Stromal cell of bone marrow (primary cell): ENCODE measurements at regions not wholly inside any gene's neighbourhood (a gene's known extent, or its start where the extent isn't known, plus 50 kb on each side); places are given as distances from the start of the nearest gene placed in this dataset.

Experiments
- DNase-seq: peaks from one replicate; pipeline ENCODE4 v3.0.0-alpha.2; 2012; ENCODE audit warnings: low read depth

DNA sequence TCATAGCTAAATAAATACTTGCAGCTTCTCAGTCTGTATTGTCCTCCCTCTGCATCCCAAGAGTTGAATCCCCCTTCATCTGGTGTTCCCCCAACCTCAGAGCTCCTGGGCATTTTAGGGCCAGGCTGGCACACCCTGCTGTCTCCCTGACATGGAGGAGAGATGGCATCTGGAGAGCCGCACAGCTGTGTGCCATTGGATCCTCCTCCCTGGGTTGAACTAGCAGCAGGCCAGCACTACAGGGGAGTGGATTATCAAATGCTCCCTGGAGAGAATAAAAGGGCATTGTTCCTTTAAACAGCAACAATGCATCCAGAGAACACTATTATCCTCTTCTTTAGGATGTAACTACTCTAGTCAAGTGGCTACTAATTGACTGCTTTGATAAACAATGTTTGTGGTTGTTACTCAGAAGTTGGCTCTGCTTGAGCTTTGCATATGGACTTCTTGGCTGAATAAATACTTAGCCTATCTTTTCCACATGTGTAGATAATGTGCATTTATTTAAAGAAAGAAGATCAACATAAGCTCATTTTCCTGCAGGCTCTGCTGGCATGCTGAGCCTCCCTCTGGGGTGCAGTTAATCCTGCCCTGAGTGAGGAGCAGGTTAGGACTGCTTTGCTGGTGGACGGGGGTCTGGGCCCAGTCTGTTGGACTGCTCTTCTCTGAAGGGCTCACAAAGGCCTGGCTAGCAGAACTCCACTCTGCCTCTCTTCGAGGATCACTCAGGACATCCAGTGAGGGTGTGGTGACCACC lies 897.2 kb downstream of the TBC1D22A start:
- DNase-seq: no peak

DNA sequence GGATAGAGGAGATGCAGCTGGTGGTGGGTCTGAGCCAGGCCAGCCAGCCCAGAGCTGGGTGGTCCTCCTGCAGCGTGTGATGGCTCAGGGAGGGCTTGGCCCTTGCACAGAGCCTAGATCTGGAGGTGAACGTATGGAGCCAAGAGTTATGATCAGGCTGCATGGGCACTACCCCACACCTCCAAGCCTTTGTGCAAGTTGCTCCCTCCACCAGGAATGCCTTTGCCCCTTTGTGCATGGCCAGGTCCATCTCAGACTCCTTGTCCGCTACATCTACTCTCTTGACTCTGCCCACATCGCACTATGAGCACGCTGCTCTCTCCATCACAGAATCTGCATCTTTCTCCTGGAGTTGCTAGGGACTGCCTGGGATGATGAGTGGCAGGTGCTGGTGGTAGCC lies 895.7 kb downstream of the TBC1D22A start:
- no peak for DNase-seq

DNA sequence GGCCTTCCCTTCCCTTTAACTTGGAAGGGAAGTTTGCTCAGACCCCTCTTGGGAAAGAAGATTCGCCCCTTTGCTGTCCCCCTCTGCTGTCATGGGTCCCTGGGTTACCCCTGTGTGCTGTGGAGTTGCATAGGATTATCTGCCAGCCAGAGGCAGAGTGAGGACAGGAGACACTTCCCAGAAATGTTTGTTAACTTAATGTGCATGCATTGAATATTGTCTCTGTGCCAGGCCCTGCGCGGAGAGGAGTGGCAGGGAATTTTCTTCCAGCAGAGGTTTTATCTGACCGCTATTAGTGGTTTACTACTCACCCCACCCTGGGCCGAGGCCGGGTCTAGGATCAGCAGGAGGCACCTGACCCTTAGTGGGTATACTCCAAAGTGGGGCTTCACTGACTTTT lies 894.8 kb downstream of the TBC1D22A start:
- DNase-seq: no peak

DNA sequence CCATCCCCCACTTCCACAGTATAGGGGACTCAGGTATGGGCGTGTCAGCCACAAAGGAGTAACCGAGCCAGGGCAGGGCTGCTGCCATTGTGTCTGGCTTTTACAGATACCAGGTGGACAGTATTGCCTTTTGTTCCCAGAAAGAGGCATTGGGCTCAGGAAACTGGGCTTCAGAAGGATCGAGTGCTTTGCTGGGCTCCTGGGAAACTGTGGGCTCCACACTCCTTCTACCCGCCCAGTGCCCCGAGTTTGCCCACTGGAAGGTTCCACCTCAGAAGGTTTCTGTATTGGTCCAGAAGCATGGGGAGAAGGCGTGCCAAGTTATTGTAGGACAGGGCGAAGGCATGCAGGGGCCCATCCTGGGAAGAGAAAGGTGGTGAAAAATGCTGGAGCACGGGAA lies 894.4 kb downstream of the TBC1D22A start:
- no peak for DNase-seq

DNA sequence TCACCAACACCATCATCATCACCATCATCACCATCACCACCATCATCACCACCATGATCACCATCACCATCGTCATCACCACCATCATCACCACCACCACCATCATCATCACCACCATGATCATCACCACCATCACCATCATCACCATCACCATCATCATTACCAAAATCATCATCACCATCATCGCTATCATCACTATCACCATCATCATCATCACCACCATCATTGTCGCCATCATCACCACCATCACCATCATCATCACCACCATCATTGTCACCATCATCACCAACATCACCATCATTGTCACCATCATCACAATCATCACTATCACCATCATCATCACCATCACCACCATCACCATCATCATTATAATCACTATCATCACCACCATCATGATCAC lies 893.5 kb downstream of the TBC1D22A start:
- DNase-seq: no peak

DNA sequence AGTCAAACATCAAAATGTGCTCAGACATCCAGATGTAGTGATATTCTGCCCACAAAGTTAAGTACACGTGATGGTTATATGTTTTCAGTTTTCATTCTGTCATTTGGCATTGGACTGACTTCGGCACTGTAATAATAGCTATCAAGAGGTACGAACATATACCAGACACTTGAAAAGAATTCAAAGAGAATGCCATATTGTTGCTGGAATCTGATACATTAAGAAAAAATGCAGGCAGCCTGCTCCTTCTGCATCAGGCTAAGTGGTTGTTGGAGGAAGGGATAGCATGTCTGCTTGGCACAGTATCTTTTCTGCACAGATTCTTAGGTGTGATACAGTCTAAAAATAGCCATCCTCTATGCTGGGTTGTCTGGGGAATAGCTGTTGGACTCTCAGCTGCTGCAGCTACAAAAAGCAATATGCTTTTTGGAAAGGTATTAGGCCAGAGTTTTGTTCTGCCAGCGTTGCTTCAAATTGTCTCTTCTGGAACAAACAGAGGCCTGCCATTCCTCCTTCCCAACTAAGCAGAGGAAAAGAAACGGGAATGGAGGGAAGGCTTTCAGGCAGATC lies 892.6 kb downstream of the TBC1D22A start:
- DNase-seq: no peak

DNA sequence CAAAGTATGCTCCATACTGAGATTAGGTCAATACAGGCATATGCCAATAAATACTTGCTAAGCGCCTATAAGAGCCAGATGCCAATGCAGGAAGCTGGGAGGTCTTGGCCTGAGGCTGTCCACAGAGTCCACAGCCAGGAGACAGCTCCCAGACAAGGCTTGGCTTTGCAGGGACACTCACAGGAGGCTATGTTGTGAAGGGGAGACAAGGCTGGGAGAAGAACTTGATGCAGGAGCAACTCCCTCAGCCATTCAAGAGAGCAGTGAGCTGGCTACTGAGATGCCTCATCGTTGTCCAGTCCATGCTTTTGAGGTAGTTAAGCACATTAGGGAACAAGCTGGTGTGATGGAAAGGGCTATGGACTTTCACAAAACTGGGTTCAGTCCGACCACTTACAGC lies 891.5 kb downstream of the TBC1D22A start:
- no peak for DNase-seq

DNA sequence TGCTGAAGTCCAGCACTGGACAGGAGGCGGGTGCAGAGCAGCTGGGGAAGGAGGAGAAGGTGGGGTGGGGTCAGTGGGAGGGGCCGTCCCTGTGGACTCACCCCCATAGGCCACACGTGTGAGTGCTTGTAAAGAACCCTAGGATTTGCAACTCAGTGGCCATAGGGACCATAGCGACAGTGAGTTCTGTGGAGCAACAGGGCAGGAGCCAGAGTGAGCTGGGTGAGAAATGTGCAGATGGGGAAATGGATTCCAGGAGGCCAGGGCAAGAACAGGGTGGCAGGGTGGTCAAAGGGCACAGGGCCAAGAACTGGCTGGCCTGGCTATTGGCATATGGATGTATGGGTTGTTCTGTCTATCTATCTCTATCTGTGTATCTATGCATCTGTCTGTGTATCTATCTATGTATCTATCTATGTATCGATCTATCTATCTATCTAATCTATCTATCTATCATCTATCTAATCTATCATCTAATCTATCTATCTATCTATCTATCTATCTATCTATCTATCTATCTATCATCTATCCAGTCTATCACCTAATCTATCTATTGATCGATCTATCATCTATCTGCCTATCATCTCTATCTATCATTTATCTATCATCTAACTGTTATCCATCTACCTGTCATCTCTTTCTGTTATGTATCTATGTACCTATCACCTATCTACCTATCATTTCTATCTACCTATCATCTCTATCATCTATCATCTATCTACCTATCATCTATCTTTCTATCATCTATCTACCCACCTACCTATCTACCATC lies 889.0 kb downstream of the TBC1D22A start:
- DNase-seq: no peak

DNA sequence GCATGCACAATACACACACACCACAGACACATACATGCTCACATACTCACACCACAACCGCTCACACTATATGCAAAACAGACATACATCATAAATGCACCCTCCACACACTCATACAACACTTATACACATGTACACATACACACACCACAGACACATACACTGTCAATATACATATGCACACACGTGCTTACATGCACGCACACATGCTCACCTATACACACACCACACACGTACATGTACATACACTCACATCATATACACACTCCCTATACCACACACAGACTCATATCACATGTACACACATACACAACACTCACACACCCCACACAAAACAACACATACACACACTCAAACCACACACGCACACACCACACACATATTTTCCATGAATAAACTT lies 885.3 kb downstream of the TBC1D22A start:
- DNase-seq: no peak

DNA sequence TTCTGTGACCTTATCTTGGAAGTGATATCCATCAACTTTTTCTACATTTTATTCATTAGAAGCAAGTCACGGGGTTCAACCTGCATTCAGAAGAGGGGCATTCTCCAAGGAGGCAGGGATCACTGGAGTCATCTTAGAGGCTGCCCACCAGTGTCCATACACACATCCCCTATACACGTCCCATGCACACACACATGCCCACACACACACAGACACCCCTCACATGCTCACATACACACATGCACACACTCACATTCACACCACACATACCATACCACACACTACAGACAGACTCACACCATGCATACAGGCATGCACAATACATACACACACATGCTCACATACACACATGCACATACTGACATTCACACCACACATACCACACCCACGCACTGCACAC lies 884.7 kb downstream of the TBC1D22A start:
- no peak for DNase-seq

DNA sequence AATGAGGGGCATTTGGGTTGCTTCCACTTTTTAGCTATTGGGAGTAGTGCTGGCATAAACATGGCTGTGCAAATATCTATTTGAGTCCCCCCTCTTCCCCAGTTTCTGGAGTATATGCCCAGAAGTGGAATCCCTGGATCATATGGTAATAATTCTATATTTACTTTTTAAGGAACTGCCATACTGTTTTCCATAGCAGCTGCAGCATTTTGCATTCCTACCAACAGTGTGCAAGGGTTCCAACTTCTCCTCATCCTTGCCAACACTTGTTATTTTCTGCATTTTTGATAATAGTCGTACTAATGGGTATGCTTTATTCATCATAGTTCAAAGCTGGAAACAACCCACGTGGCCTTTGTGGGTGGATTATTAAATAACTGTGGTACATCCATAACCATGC lies 883.5 kb downstream of the TBC1D22A start:
- no peak for DNase-seq

DNA sequence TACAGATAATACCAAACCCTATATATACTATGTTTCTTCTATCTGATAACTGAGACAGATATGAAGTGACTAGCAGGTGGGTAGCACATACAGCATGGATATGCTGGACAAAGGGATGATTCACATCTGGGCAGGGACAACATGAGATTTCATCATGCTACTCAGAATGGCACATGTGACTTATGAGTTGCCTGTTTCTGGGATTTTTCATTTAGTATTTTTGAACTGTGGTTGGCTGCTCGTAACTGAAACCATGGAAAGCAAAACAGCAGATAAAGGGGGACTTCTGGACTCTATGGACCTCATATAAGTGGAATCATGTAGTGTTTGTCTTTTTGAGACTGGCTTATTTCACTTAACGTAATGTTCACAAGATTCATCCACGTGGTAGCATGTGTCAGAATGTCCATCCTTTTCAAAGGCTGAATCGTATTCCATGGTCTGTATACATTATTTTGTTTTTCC lies 883.0 kb downstream of the TBC1D22A start:
- DNase-seq: no peak

DNA sequence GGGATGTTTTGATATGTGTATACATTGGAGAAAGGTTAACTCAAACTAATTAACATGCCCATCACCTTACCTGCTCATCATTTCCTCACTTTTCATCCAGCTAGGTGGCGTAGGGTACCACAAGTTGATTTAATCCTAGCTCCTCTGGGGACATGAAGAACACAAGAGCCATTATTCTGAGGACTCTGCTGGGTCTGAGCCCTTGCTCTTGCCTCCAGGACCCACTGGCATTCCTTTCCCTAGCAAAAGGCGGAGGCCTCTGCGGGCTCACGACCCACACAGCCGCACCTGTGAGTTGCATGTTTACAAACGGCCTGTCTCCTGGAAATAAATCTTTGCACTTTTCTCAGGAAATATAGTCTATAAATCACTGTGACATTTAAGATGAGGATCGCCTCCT lies 871.9 kb downstream of the TBC1D22A start:
- DNase-seq: no peak

DNA sequence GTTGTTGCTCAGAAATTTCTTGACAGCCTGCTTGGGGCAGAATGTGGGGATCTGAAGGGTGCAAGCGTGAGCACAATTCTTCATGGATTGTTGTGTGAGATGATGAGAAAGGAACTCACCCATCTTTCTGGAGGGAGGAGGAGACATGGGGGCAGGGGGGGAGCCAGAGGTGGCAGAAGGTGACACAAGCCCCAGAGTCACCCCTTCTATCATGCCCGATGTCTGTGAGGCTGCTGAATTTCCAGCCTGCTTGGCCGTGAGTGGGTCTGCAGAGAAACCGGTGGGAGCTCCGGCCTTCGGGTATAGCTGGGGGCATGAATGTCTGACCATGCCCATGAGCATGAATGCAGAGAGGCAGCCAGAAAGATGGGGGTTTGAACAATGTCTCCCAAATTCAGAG lies 870.7 kb downstream of the TBC1D22A start:
- DNase-seq: no peak

DNA sequence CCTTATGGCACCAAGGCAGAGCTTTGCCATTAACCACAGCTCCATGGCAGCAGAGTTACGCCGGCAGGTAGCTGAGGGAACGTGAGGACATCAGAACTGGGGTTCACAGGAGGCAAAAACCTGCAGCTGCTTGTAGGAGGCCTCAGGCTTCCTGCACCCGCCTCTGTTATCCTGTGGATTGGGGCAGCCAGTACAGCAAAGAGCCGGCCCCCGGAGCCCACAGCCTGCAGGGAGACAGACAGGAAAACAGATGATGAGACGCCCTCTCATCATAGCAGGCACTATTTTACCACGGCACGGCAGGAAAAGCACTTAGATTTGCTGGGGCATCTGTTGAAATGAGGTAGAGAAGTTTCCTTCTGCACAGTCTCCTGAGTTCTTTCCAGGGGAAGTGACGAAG lies 870.3 kb downstream of the TBC1D22A start:
- no peak for DNase-seq

DNA sequence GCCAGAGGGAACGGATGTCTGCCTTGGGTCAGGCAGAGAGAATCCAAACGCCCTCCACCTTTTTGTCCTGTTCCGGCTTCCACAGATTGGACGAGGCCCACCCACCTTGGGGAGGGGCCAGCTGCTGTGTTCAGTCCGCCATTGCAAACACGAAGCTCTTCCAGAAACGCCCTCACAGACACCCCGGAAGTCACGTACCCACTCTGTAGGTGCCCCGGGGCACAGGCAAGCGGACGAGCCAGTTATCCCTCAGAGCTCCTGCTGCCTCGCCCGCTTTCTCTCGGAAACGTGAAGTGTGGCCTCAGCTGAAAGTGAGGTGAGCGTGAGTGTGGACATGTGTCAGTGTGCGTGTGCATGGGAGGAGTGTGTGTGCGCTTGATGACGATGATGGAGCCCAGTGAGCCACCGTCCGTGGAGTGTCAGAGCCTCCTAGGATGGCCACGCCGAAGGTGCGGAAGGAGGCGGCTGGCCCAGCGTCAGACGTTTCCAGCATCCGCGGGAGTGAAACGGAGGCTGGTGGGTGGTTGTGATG lies 869.2 kb downstream of the TBC1D22A start:
- DNase-seq: no peak

DNA sequence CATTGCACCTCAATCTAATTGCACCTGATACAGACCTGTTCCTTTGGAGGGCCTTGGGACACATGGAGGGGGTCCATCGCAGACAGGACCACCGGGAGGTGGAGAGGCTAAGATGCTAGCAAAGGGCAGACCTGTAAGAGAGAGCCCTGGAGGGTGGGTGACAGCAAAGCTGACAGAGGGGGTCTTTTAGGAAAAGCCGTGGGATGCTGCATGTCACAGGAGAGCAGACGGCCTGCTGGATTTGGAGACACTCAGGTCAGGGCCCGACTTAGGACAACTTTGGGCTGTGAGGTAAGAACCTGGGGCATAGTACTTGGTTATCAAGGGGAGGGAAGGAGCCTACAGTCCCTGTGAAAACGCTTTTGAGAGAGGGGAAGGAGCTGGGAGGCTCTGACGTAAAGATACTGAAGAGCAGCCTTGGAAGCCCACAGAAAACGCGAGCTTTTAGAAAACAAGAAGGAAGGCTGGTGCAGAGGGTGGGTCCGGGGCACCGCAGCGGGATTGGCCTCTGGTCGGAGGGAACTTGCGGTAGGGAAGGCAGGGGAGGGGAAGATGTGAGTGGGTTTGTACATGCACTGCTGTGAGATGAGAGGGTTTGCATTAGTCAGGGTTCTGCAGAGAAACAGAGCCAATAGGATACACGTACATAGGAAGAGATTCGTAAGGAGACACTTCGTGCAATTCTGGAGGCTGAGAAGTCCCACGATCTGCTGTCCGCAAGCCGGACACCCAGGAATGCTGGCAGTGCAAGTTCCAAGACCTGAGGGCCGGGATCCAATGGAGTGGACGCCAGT lies 868.5 kb downstream of the TBC1D22A start:
- no peak for DNase-seq

DNA sequence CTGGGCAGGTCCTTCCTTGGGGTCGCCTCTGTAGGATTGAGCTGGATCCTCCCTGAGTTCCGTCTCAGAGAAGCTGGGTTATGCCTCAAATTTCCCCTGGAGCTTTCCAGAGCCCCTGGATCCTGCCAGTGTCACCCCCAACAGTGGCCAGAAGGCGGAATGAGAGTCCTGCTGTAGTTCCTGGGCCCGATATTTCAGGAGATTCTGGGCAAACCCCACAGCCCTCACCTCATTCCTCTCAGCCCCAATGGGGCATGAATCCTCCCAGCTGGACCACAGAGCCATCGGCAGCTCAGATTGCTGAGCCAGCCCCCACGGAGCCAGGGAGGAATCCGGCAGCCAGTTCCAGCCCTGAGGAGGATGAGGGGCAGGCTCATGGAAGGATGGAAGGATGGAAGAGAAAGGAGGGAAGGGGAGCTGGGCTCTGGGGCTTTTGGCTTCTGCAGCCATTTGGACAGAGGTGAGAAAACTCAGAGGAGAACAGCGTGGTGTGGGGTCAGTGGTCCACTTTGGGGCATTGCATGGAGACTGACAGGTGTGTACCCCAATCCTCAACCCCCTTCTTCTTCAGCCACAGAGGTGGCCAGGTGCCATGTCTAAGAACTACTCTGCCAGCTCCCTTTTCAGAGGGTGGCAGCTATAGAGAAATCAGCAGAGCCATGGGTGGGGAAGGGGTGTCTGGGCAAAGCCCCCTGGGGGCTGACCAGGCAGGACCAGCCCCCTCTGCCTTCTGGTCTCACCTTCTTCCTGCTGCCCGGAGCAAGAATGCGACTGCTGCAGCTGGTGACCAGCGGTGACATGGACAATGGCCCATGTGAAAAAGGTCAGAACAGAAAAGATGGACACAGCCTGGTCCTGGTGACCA lies 867.6 kb downstream of the TBC1D22A start:
- DNase-seq: no peak

DNA sequence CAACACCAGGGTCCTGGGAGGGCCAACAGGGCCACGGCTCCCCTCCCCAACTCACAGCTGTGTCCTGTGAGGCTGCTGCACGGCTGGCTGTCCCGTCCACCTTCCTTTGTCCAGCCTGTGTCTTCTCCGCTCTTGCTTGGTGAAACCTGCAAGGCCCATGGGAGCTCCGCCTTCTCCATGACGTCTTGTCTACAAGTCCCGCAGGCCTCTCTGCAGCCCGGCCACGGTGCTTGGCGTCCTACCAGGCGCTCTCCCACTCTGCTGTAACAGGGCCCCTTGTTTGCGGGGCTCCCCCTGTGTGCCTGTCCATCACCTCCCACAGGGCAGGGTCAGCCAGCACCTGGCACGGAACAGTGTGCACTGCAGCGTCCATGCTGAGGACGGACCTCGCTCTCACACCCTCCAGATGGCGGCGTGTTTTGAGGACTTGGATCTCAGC lies 866.8 kb downstream of the TBC1D22A start:
- no peak for DNase-seq

DNA sequence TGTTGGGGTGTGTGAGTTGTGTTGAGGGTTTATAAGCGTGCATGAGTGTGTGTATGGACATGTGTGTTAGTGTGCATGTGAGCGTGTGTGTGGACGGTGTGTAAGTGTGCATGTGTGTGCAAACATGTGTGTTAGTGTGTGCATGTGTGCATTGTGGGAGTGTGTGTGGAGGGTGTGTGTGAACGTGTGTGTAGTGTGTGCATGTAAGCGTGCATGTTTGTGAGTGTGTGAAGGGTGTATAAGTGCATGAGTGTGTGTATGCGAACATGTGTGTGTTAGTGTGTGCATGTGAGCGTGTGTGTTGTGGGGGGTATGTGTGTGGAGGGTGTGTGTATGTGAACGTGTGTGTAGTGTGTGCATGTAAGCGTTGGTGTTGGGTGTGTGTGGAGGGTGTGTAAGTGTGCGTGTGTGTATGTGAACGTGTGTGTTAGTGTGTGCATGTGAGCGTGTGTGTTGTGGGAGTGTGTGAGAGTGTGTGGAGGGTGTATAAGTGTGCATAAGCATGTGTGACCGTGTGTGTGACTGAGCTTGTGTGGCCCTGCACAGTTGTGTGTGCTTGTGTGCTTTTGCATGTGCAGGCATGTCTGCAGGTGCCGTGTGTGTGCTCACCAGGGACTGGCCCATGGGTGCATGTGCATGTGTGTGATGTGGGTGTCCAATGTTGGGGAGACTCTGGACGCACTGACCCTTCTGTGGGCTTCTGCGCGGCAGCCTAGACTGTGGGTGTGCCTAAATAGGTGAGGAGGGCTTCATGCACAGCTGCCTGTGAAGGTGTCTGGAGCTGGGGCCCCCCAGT lies 866.2 kb downstream of the TBC1D22A start:
- no peak for DNase-seq
